ENCODE measurements at regions not wholly inside any gene's neighbourhood (a gene's known extent, or its start where the extent isn't known, plus 50 kb on each side); places are given as distances from the start of the nearest gene placed in this dataset.

GRCh38 chr4:57280481-57280880, 170.3 kb upstream of the IGFBP7 start:
- DNase-seq (ENCODE audit: low read depth in 2 of 3, low spot score in 2 of 3), result no peak

- no peak for DNase-seq (ENCODE audit: low read depth in 2 of 3, low spot score in 2 of 3)
These were observed 168.6 kb upstream of the IGFBP7 start for GRCh38 chr4:57278780-57279179.

DNA sequence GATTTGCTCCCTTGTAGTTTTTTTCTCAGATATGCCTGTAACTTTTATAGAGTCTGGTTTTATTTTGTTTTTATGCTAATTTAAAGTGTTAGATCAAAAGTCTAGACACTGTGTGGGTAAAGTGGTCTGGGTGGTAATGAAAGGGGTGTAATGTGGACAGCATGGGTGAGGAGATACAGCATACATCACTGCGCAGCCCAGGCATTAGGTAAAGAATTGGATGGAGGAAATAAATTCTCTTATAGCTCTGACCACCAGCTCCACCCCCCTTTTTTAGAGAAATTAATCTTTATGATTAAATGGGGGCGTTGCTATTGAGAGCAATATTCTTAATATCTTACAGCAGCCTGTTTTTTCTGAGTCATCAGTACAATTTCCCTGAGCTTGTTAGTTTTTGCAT, 163.9 kb upstream of the IGFBP7 start:
- DNase-seq (ENCODE audit: low read depth in 2 of 3, low spot score in 2 of 3), result no peak

DNA sequence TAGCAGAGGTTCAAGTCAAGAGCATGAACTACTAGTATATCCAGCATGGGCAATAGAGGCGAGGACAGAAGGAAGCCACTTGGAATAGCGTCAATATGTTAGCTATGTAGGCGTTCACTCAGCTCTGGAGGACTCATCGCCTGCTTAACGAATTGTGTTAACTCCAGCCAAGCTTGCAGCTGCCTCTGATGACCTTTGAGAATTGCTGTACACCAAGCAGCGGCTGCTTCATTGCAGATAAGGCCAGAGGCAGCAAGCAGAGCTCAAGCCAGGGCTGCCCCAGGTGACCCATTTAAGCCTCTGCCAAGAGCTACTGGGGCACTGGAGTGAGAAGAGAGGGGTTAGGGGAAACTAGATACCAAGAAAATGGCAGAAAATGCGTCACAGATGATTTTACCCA, 160.2 kb upstream of the IGFBP7 start:
- no peak for DNase-seq (ENCODE audit: low read depth in 2 of 3, low spot score in 2 of 3)

GRCh38 chr4:57265831-57266582, 155.8 kb upstream of the IGFBP7 start:
- DNase-seq (ENCODE audit: low read depth in 2 of 3, low spot score in 2 of 3), result no peak

DNA sequence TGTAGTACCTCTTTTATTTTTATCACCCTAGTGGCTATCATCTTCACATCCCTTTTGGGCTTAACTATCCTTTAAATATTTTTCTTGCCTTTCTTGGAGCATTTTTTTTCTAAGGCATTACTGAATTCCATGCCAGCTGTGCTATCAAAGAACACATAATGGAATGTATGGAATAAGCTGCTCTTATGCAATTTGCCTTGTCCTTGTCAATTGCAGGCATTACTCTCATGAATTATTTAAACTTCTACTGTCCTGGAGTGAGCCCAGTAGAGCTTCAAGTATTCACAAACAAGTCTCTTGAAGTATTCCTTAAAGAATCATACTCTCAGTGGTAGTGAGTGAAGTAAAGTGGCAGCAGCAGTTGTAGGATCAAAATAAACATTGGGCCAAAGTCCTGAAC, 144.6 kb upstream of the IGFBP7 start:
- no peak for DNase-seq (ENCODE audit: low read depth in 2 of 3, low spot score in 2 of 3)

- no peak for DNase-seq (ENCODE audit: low read depth in 2 of 3, low spot score in 2 of 3)
These were observed 138.9 kb upstream of the IGFBP7 start for GRCh38 chr4:57249083-57249482.

DNA sequence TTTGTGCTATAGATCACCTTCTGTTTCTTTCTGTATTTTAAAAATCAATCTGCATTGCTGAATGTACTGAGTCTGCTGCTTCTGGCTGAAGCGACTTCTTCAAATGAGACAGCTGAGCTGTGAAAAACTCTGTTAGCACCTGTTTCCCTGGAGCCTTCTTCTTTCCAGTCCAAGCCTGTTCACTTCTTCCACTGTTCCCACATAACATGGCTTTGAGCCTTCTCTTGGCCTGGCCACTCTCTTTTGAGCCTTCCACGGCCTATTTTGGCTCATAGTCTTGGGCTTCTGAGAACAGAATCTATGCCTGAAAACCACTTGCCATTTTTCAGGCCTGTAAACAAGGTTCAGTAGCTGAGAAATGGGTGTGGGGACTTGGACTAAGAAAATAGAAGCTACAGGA, 132.9 kb upstream of the IGFBP7 start:
- no peak for DNase-seq (ENCODE audit: low read depth in 2 of 3, low spot score in 2 of 3)

- DNase-seq (ENCODE audit: low read depth in 2 of 3, low spot score in 2 of 3), result no peak
These were observed 124.1 kb upstream of the IGFBP7 start for GRCh38 chr4:57234252-57234775.

DNA sequence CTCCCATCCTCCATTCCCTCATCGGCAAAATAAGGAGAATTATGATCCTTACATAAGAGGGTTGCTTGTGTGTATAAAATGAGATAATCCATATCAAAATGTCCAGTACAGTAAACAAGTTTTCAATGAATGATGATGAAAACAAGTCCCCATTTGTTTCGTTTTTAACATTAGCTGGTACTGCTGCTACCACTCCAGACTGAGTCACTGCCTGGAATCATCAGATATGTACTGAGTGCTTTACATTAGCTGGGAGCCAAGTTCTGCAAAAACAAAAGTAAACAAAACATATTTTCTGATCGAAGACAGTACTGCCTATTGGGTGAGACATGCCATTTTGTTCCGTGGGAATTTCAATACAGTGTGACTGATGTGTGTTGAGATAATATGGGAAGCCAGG, 123.2 kb upstream of the IGFBP7 start:
- DNase-seq (ENCODE audit: low read depth in 2 of 3, low spot score in 2 of 3), result no peak

- DNase-seq (ENCODE audit: low read depth in 2 of 3, low spot score in 2 of 3), result no peak
These were observed 121.6 kb upstream of the IGFBP7 start for GRCh38 chr4:57231781-57232180.

- DNase-seq (ENCODE audit: low read depth in 2 of 3, low spot score in 2 of 3), result no peak
These were observed 110.5 kb upstream of the IGFBP7 start for GRCh38 chr4:57220734-57221133.

- no peak for DNase-seq (ENCODE audit: low read depth in 2 of 3, low spot score in 2 of 3)
These were observed 110.0 kb upstream of the IGFBP7 start for GRCh38 chr4:57220172-57220571.

DNA sequence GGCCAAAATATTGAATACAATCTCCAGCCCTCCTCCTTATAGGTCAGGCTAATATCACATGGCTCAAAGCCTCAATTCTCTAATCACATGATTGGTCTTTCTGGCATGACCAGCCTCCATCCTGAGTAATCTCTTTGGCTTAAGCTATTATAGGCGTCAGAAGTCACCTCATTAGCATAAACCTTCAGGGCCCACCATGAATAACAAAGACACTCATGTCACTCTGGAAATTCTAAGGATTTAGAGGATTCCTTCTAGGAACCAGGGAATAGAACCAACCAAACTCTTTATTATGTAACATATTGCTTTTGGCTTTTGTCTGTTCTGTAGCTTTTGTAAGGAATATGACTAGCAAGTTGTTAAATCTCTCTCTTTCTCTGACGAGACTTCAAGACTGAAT, 109.2 kb upstream of the IGFBP7 start:
- DNase-seq (ENCODE audit: low read depth in 2 of 3, low spot score in 2 of 3), result no peak

- DNase-seq (ENCODE audit: low read depth in 2 of 3, low spot score in 2 of 3), result no peak
These were observed 104.6 kb upstream of the IGFBP7 start for GRCh38 chr4:57214654-57215411.

DNA sequence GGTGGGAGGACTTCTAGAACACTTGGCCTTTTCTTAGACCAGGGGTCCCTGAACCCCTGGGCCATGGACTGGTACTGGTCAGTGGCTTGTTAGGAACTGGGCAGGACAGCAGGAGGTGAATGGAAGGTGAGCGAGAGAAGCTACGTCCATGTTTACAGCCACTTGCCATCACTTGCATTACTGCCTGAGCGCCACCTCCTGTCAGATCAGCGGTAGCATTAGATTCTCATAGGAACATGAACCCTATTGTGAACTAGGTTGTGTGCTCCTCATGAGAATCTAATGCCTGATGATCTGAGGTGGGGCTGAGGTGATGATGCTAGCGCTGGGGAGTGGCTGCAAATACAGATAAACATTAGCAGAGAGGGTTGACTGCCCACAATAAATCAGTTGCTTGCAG, 100.9 kb upstream of the IGFBP7 start:
- DNase-seq (ENCODE audit: low read depth in 2 of 3, low spot score in 2 of 3), result no peak

DNA sequence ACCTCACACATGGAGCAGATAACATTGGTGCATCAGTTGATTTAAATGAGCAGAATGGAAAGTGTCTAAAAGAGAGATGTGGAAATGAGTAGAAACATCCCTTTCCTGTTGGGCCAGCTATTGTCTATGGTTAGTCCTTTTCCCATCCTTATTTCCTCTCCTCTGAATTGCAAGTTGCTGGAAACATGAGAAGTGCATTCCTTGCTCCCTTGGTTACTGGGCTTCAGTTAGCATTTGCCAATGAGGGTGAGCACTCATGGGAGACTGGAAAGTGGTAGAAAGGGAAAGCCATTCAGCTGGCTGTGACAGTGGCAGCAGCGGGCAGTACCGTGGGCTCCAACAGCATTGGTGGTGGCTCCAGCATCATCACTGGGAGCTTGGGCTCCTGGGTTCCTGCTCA, 96.0 kb upstream of the IGFBP7 start:
- no peak for DNase-seq (ENCODE audit: low read depth in 2 of 3, low spot score in 2 of 3)

- DNase-seq (ENCODE audit: low read depth in 2 of 3, low spot score in 2 of 3), result no peak
These were observed 95.4 kb upstream of the IGFBP7 start for GRCh38 chr4:57205580-57205979.

DNA sequence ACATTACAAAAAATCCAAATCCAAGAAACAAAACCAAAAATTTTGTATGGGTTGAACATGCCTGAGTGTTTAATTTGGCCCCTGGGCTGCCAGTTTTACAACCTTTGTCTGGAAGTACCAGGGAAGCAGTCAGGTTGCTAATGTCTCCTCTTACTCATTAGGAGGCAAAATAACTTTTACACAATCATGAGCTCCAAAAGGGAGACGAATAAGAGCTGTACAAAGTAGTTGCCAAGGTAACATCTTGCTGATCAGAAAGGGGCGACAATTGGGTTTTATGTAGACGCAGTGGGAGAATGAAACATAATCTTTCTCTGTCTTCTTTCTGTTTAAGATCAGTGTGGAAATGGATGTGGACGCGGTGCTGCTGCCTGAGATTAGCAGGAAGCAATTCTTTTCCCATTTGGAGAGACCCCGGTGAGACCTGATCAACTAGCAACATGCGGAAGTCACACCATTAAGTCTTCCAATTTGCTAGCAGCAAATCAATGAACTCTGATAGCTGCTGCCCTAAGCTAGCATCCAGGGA, 90.7 kb upstream of the IGFBP7 start:
- no peak for DNase-seq (ENCODE audit: low read depth in 2 of 3, low spot score in 2 of 3)

- DNase-seq (ENCODE audit: low read depth in 2 of 3, low spot score in 2 of 3), result no peak
These were observed 89.1 kb upstream of the IGFBP7 start for GRCh38 chr4:57199267-57199666.

DNA sequence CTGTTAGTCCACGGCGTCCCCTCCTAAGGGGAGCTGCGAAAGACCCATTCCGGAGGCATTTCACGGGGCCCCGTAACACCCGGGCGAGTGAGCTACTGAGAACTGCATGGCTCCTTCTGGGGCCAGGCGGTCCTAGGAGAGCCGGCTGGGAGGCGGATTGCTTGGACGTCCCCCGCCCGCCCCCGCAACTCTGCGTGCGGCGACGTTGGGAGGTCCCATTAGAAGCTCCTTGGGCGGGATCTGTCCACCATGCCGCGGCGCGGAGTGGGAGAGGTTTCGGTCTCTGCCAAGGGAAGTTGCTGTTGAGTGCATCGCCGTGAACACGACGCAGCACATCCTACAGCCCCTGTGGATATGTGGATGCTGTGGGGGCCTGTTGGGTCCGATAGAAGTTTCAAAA, 85.4 kb upstream of the IGFBP7 start:
- no peak for DNase-seq (ENCODE audit: low read depth in 2 of 3, low spot score in 2 of 3)

- DNase-seq (ENCODE audit: low read depth in 2 of 3, low spot score in 2 of 3), result no peak
These were observed 84.0 kb upstream of the IGFBP7 start for GRCh38 chr4:57194068-57194611.

Data from activated CD8-positive, alpha-beta memory T cell treated with anti-CD3 and anti-CD28 coated beads for 48 hours (primary cell).